ENCODE measurements at regions not wholly inside any gene's neighbourhood (a gene's known extent, or its start where the extent isn't known, plus 50 kb on each side); places are given as distances from the start of the nearest gene placed in this dataset.

DNA sequence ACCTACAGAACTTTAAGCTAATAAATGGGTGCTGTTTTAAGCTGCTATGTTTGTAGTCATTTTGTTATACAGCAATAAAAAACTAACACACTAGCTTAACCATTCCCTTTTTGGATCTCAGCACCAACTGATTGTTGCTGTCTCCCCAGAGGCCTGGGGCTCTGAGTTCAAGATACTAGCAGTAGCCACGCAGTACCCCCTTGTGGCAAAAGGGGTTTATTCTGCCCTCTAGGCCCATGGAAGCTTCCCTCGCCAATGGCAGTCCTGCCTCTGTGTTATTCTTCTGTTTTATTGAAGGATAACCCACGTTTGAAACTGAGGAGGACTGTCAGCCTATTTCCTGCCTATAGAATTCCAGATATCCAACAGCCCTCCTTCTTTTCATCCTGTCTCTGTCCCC is 455.3 kb upstream of the ATP2B1 start:
- TF ChIP-seq, protein P1, sequence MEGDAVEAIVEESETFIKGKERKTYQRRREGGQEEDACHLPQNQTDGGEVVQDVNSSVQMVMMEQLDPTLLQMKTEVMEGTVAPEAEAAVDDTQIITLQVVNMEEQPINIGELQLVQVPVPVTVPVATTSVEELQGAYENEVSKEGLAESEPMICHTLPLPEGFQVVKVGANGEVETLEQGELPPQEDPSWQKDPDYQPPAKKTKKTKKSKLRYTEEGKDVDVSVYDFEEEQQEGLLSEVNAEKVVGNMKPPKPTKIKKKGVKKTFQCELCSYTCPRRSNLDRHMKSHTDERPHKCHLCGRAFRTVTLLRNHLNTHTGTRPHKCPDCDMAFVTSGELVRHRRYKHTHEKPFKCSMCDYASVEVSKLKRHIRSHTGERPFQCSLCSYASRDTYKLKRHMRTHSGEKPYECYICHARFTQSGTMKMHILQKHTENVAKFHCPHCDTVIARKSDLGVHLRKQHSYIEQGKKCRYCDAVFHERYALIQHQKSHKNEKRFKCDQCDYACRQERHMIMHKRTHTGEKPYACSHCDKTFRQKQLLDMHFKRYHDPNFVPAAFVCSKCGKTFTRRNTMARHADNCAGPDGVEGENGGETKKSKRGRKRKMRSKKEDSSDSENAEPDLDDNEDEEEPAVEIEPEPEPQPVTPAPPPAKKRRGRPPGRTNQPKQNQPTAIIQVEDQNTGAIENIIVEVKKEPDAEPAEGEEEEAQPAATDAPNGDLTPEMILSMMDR (IDR thresholded peaks at IDR 0.05; ENCODE audit: insufficient read depth, low read depth, low read length) = no peak
- TF ChIP-seq EZH2 (IDR thresholded peaks at IDR 0.05; ENCODE audit: insufficient read depth, low read length) = no peak
